NCI-H345 treated with DMSO at 0.1 percent for 48 hours (cell line): ENCODE measurements at regions not wholly inside any gene's neighbourhood (a gene's known extent, or its start where the extent isn't known, plus 50 kb on each side); places are given as distances from the start of the nearest gene placed in this dataset.
A peak's percentile ranks its signal among the peaks of the same experiment; 100 is the strongest.
"Not testable (repeated sequence)": the region's sequence is repeated elsewhere in the genome, so short reads cannot be mapped to it uniquely, and the experiment has no call there.

Source experiments
- DNase-seq: peaks from one replicate; lab custom pipeline; 2025; ENCODE audit not compliant: unreplicated experiment; lab: John Stamatoyannopoulos, UW

DNA sequence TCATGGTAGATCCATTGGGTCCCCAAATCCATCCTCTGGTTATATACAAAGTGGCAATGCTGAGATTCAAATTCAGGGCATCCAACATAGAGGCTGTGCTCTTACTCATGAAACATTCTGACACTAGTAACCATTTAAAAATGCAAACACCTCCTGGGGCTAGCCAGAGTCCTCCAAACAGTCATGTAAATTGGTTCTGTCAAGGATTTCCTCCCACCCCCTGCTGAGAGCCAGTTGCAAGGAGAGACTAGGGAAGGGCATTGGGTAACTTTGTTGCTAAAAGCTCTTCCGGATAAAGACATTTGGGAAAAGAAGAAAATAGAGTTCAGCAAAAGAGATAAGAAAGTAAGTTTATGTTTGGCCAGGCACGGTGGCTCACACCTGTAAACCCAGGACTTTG is 58.3 kb downstream of the ART5 start:
- not testable (repeated sequence) for DNase-seq

DNA sequence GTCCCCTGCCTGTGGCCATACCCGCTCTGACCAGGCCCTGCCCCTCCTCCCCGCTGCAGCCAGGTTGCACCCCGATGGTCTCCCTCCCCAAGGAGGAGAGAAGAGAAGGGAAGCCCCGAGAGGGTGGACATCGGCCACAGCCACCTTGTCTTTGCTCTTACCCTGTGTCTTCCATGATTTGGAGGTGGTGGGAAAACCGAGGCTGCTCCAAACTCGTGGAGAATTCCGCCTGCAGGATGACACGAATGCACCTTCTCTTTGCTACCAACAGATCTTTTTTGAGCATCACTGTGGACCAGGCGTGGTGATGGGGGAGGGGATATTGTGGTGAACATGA is 60.4 kb downstream of the ART5 start:
- not testable (repeated sequence) for DNase-seq

DNA sequence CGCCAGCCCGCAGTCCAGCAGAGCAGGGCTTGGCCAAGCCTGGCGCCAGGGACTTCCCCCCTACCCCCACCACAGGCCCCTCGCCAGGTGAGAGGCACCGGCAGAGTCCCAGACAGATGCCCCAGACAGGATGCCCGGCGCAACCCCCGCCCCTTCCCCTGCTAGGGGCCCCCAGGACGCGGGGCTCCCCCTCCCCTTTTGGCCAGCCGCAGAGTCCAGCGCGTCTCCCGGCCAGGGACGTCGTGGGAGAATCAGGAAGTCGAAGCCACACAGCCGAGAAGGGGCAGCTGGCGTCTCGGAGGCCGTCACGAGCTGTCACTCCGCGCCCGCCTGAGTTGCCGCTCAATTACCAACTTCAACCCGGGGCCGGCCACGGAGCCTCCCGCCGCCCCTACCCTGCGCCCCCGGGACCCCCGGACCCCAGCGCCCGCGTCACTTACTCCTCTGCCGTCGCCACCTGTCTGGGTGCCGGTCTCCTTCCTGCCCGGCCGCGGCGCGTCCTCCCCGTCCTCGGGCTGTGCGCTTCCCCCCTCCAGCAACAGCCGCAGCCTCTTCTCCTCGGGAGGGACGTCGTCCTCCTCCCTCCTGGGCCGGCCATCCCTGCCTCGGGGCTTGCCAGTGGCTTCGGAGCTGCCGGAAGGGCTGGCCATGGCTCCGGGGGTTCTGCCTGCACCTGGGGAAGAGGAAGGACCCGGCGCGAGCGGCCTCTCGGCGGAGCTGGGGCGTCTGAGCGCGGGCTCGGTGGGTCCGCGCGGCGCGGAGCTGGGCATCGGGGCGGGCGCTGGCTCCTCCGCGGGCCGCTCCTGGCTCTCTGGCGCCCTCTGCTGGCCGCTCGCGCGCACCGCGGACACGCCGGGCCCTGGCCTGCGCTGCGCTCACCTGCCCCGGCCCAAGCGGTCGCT is 61.1 kb downstream of the ART5 start:
- DNase-seq, result peak; percentile 6

DNA sequence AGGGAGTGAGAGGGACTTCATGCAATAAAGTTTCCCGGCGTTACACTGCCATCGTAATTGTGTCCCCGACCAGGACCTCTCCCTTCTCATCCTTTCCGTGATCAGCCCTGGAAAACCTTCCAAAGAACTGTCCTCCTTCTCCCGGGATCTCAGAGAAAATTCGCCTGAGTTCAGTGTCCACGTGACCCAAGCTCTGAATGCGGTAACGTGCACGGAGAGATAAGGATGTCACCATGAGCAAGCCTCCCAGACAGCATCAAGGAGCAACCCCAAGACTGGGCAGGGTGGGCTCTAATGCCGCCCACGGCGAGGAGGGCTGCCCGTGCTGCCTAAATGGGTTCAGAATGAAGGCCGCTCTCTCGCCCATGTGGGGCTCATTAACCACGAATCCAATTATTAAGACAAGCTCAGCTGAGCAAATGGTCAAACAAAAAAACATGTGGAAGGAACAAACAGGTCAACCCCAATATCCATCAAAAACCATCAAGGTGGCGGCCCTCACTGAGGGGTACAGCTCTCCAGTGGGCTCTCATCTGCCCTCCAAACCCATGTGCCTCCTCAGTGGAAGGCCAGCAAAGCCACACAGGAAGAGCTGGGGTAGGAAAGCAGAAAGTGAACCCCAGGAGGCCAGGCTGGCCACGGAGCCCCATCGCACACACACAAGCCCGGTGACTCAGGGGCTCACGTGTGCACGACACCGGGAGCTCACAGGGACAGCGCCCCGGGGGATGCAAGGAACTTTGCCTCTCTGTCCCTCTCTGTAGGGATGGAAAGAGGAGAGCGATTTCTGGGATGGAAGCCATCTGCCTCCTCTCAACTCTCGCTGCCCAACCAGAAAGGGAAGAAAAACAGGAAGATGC is 62.0 kb downstream of the ART5 start:
- DNase-seq, result not testable (repeated sequence)

DNA sequence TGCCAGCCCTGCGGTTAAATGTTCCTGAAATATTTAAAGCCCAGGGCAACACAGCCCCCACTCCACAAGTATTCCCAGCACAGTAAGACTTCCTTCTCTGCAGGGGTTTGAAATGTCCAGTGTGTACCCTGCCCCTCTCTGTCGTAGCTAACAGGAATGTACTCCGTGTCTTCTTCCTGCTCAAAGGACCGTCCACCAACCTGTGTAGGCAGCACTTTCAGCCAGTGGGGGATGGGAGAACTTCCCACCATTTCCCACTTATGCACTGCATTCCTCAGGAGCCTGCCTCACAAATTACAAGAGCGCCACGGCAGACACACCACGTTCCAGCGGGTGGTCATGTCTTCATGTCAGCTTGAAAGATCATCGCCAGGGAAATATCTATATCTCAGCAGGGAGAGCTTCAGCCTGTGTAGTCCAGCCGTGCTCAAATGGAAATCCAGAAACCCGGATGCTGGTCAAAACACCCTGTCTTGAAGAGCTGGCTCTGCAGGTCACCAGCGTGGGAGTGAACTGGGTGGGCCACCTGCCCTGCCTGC is 65.7 kb downstream of the ART5 start:
- DNase-seq, result not testable (repeated sequence)

DNA sequence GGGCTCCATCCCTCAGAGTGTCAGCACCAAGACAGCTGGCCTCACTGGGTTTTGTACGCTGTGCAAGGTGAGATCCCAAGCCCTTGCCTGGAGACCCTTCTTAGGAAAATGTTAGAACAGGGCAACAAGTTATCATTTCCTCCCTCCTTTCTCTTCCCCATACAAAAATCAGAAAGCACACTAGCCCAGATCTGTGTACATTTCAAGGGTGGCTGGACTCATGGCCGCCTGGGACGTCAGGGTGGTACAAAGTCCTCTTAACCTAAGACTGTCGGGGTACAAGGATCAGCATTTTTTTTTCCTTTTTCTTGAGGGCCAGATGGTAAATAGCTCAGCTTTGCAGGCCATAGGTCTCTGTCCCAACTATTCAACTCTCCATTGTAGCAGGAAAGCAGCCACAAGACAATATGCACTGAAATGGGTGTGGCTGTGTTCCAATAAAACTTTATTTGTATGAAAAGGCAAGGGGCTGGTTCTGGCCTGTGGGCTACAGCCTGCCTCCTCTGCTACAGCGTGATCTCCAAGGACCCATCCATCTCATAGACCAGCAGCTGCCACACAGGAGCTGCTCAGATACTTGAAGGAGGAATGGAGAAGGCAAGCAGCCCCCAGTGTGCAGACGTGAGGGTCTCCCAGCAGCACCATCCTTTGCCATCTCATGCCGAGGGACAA is 68.7 kb downstream of the ART5 start:
- DNase-seq, result not testable (repeated sequence)

DNA sequence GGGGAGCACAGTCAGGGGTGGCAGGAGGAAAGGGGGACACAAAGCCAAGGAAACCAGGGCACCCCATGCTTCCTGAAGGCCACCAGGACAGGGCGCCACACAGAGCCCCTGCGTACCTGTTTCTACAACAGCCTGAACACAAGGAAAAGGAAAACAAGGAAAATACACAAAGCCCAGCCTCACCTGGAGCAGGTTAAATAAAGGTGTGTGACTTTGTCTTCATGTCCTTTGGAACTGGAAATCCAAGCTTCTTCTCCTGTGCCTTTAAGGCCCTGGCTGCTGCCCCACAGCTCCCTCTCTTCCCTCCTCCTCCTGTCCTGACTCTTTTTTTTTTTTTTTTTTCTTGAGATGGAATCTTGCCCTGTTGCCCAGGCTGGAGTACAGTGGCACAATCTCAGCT is 70.0 kb downstream of the ART5 start:
- DNase-seq, result not testable (repeated sequence)

DNA sequence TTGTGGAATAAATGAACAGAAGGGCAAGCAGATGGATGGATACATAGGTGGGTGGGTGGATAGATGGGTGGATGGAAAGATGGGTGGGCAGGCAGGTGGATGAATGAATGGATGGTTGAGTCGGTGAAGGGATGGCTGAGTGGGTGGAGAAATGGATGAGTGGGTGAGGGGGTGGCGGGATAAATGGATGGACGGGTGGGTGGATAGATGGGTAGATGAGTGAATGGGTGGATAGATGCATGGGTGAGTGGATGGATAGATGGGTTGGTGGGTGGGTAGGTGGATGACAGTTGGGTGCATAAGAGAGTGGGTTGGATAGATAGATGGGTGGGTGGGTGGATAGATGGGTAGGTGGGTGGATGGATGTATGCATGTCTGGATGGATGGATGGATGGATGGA is 76.0 kb downstream of the ART5 start:
- DNase-seq, result not testable (repeated sequence)

DNA sequence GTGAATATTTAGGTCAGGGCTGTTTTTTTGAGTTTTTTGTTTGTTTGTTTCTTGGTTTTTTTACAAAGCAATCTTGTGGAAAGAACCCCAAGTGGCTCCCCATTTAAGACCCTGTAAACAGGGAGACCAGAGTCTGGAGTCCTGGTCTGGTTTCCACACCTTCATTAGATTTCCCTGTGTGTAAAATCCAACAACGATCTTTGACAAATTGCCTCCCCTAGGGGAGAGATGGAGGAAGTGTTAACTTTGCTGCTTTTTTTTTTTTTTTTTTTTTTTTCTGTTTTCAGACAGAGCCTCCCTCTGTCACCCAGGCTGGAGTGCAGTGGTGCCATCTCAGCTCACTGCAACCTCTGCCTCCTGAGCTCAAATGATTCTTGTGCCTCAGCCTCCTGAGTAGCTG is 77.4 kb downstream of the ART5 start:
- not testable (repeated sequence) for DNase-seq

DNA sequence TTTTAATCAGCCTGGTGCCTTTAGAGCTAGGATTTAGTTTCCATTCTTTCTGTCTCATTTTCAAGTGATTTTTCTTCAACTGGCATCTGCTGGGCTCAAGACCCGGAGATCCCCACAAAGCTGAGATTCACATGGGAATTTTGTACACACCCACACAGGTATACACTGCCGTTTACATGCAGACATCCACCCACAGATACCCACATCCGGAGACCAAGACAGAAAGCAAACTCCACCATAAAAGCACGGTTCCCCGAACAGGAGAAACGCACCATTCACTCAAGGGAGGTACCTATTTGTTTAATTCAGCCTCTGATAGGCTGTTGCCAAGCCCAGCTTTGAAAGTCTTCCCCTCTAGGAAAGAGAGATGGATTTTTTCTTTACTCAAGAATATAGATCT is 87.2 kb downstream of the ART5 start:
- DNase-seq, result not testable (repeated sequence)

DNA sequence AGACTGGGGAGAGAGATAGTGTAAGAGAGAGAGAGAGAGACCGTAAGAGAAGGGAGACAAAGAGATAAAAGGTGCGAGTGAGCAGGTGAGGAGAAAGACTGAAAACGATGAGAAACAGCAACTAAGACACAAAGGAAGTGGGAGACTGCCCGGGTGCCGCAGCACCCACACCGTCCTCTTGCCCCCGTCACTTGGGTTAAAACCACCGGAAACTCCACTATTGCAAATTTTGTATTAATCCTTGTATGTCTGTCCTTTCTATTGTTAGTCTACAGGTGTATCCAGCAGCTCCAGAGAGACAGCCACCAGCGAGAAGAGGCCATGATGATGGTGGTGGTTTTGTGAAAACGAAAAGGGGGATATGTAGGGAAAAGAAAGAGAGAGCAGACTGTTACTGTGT is 96.8 kb downstream of the ART5 start:
- not testable (repeated sequence) for DNase-seq

DNA sequence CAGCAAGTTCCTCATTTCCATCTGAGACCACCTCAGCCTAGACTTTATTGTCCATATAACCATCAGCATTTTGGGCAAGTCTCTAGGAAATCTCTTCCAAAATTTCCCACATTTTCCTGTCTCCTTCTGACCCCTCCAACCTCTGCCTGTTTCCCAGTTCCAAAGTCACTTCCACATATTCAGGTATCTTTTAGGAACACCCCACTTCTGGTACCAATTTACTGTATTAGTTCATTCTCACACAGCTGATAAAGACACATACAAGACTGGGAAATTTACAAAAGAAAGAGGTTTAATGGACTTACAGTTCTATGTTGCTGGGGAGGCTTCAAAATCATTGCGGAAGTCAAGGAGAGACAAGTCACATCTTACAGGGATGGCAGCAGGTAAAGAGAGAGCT is 103.6 kb downstream of the ART5 start:
- not testable (repeated sequence) for DNase-seq

DNA sequence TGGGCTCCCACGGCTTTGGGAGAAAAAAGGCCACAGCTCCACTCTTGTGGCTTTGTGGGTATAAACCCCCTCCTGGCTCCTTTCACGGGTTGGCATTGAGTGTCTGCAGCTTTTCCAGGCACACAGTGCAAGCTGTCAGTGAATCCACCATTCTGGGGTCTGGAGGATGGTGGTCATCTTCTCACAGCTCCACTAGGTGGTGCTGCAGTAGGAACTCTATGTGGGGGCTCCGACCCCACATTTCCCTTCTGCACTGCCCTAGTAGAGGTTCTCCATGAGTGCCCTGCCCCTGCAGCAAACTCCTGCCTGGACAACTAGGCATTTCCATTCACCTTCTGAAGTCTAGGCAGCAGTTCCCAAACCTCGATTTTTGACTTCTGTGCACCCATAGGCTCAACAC is 104.5 kb downstream of the ART5 start:
- not testable (repeated sequence) for DNase-seq

DNA sequence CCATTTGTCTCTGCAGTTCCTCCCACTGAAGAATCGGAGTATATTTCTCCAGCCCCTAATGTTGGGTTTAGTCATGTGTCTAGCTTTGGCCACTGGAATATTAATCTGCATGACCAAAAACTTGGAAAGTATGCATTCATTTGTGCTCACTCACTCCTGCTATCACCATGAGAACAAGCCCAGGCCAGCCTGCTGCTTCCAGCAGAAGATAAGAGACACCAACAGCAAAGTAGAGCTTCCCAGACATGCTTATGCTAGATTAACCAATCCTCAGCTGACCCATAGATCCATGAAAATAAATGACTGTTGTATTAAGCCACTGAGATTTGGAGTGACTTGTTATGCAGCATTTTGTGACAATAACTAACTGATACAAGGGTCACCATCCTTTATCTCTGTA is 108.8 kb downstream of the ART5 start:
- not testable (repeated sequence) for DNase-seq

DNA sequence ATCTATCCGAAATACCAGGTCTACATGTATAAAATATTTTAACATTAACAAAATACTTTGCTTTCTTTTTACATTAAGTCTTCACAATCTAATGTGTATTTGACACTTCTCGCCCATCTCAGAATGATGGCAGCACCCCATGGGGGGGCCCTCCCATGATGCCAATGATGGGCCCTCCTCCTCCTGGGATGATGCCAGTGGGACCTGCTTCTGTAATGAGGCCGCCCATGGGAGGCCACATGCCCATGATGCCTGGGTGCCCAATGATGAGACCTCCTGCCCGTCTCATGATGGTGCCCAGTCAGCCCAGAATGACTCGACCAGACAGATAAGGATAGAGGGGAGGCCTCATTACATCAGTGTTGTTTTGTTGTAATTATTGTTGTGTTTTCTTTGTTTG is 110.5 kb downstream of the ART5 start:
- not testable (repeated sequence) for DNase-seq

DNA sequence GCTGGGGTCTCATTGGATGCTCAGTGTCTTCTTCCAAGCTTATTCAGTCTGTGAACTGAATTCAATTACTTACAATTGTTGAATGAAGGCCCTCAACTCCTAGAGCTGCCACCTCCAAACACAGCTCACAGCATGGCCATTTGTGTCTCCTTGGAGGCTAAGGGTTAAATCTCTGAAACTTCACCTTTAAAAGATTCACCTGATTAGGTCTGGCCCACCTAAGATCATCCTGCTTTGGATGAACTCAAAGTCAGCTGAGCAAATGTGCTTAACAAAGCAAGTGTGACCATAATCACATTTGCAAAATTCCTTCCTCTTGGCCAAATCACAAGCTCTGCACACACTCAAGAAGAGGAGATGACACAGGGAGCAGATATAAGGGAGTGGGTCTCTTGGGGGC is 118.2 kb downstream of the ART5 start:
- not testable (repeated sequence) for DNase-seq

DNA sequence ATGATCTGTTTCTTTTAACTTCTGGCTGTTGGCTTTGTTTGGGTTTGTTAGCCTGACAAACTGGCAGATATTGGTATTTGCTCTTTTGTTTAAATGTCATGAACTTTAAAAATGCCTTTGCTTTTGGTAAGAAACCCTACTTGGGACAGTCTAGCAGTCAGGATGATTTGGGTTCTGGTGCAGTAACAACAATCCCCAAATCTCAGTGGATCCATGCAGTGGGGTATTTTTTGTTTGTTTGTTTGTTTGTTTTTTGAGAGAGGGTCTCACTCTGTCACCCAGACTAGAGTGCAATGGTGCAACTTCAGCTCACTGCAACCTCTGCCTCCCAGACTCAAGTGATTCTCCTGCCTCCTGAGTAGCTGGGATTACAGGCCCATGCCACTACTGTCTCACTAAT is 120.9 kb downstream of the ART5 start:
- not testable (repeated sequence) for DNase-seq

DNA sequence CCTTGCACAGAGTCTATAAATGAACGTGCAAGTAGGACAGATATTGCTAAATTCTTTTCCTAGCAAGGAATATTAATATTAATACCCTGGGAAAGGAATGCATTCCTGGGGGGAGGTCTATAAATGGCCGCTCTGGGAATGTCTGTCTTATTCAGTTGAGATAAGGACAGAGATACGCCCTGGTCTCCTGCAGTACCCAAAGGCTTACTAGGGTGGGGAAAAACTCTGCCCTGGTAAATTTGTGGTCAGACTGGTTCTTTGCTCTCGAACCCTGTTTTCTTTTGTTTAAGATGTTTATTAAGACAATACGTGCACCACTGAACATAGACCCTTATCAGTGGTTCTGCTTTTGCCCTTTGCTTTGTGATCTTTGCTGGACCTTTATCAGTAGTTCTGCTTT is 122.0 kb downstream of the ART5 start:
- DNase-seq, result not testable (repeated sequence)

DNA sequence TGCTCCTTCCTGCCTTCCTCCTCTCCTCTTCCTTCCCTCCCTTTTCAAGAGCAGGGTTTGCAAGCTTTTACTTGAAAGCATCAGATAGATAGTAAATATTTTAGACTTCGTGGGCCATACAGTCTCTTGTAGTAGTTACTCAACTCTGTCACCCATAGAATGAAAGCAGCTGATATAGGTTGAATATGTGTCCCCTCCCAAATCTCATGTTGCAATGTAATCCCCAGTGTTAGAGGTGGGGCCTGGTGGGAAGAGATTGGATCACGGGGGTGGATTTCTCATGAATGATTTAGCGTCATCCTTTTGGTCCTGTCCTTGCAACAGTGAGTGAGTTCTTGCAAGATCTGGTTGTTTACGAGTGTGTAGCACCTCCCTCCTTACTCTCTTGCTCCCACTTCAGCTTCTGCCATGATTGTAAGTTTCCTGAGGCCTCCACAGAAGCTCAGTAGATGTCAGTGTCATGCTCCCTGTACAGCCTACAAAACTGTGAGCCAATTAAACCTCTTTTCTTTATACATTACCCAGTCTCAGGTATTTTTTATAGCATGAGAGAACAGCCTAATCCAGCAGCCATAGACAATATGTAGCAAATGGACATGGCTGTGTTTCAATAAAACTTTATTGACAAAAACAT is 124.7 kb downstream of the ART5 start:
- not testable (repeated sequence) for DNase-seq

DNA sequence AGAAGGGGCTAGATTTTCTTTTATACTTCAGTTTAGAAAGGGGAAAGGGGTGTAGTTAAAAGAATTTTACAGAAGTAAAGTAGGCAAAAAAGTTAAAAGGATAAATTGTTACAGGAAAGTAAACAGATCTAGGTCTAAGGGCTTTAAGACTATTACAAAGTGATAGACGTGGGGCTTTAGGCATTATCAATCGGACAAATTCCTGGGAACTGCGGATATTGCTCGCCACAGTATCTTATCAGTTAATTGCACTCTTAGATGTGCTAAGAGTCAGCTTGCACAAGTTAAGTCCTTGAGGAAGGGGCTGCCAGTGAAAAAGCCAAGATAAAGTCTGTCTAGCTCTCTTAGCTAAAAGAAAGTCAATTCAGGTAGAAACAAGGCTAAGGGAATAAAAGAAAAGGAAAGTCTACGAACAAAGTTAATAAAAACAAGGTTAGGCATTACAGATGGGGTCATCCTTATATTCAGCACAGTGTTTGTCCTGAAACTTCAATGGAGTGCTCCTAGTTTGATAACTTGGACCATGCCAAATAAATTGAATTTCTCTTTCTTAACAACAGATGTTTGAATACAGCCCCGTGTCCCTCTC is 125.4 kb downstream of the ART5 start:
- DNase-seq, result not testable (repeated sequence)
